NCI-H1417 (cell line): ENCODE measurements at regions not wholly inside any gene's neighbourhood (a gene's known extent, or its start where the extent isn't known, plus 50 kb on each side); places are given as distances from the start of the nearest gene placed in this dataset.
"Not testable (repeated sequence)": the region's sequence is repeated elsewhere in the genome, so short reads cannot be mapped to it uniquely, and the experiment has no call there.

ENCODE experiments used
- DNase-seq, 3 experiments: peaks; one replicate each; lab custom pipeline; 2025; lab: John Stamatoyannopoulos, UW

DNA sequence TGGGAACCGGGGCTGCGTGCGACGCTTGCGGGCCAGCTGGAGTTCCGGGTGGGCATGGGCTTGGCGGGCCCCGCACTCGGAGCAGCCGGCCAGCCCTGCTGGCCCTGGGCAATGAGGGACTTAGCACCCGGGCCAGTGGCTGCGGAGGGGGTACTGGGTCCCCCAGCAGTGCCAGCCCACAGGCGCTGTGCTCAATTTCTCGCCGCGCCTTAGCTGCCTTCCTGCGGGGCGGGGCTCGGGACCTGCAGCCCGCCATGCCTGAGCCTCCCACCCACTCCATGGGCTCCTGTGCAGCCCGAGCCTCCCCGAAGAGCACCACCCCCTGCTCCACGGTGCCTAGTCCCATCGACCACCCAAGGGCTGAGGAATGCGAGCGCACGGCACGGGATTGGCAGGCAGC is 63.8 kb downstream of the PLXNA1 start:
- DNase-seq = not testable (repeated sequence)

DNA sequence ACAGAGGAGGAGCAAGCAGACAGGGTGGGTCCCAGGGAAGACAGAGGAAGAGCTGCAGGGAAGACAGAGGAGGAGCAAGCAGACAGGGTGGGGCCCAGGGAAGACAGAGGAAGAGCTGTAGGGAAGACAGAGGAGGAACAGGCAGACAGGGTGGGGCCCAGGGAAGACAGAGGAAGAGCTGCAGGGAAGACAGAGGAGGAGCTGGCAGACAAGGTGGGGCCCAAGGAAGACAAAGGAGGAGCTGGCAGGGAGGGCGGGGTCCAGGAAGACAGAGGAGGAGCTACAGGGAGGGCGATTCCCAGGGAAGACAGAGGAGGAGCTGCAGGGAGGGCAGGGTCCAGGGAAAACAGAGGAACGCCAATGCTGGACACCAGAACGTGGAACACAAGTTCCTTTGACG is 66.5 kb downstream of the PLXNA1 start:
- no peak for DNase-seq

DNA sequence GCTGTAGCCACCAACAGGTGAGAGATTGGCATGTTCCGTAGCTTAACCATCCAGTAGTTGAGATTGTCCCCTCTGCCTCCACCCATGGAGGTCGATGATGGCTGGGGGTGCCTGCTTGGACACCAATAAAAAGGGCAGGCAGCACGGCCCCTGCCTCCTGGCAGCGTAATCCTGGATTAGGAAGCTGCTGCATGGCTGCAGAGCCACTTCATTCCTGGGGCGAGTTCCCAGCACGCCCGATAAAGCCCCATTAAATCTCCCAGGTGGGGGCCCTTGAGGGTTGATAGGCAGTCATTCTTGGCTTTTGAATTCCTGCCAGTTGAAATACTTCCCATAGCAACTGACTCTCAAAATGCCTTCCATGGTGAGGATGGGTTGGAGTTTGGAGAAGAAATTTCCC is 67.8 kb downstream of the PLXNA1 start:
- DNase-seq = no peak

GRCh38 chr3:127052121-127052561 is 69.2 kb downstream of the PLXNA1 start:
- no peak for DNase-seq

- DNase-seq = no peak
Observed at GRCh38 chr3:127053026-127053425, 70.1 kb downstream of the PLXNA1 start.

- DNase-seq = no peak
Observed at GRCh38 chr3:127053450-127053849, 70.5 kb downstream of the PLXNA1 start.

DNA sequence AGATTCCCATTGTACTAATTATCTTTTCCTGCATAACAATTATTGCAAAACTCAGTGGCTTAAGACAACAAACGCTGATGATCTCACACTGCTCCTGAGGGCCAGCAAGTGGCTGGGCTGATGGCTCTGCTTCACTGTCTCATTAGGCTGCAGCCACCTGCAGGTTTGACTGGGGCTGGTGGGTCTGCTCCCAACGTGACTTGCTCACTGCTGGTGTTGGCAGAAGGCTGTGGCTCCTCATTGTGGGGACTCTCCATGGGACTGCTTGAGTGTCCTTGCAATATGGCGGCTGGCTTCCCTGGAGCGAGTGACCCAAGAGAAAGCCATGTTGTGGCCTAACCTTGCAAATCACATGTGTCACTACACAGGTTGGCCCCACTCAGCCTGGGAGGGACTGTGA is 71.1 kb downstream of the PLXNA1 start:
- DNase-seq = no peak

- DNase-seq = no peak
Observed at GRCh38 chr3:127056281-127056680, 73.4 kb downstream of the PLXNA1 start.

GRCh38 chr3:127056976-127057375 is 74.1 kb downstream of the PLXNA1 start:
- DNase-seq = no peak

DNA sequence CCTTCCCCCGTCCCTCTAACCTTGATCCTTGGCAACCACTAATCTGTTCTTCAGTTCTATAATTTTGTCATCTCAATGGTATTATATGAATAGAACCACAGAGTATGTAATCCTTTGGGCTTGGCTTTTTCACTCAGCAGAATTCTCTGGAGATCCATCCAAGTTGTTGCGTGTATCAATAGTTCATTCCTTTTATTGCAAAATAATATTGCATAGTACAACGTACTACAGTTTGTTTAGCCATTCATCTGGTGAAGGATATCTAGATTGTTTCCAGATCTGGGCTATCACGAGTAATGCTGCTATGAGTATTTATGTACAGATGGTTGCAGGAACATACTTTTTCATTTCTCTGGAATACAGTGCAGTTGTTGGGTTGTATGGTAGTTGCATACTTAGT is 76.2 kb downstream of the PLXNA1 start:
- no peak for DNase-seq

DNA sequence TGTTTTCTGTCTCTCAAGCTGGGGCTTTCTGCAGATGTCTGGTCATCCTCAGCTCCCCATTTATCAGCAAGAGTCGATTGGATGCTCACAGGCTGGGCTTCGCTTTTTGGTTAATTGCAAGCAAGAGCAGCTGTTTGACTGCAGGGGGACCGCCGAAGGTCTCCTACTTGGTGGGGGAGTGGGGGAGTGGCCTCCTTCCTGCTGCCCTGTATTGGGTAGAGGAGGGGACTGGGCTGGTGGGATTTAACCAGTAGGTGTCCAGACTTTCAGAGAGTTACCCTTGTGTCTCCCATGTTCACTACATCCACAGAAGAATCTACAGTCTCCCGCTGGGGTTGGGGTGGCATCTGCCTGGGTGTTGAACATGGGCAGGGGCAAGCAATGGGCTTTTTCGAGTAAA is 78.7 kb downstream of the PLXNA1 start:
- no peak for DNase-seq

DNA sequence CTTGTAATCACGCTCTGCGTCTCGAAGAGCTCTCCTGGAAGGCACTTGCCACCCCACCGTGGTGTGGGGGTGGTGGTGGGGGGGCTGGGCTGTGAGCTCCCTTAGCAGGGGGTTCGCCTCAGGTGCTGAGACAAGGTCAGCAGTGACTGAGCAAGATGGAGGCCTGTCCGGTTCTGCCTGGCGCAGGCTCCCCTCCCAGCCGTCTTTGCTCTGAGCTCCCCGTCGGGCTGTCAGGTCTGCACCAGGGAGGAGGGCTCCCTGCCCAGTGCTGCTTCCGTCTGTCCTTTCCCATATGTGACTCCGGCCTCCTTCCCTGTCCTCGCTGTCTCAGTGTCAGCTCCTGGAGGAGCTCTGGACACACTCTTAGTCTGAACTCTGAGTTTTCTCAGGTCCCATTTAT is 80.0 kb downstream of the PLXNA1 start:
- DNase-seq = no peak

- no peak for DNase-seq
Observed at GRCh38 chr3:127063916-127064315, 81.0 kb downstream of the PLXNA1 start.

GRCh38 chr3:127064391-127065137 is 81.6 kb downstream of the PLXNA1 start:
- DNase-seq = no peak

GRCh38 chr3:127065138-127065427 is 82.2 kb downstream of the PLXNA1 start:
- no peak for DNase-seq

GRCh38 chr3:127065561-127066290 is 82.8 kb downstream of the PLXNA1 start:
- DNase-seq = no peak

DNA sequence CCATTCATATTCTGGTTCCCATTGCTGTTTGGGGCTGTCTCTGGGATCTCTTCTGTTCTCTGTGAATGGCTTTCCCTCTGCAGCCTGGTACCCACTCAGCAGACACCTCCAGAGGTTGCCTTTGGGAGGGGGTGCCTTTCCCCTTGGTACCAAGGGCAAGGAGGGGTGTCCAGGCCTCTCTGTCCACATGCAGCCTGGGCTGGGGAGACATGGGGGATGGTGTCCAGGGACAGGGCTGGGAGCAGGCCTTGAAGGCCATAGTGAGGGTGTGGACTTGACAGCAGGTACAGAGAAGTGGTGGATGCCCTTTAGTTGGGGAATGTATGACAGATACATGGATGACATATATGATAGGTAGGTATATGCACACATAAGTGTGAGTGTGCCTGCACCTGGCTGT is 83.7 kb downstream of the PLXNA1 start:
- DNase-seq = no peak

- DNase-seq = peak; percentile 14 to 80 (median 31)
Observed at GRCh38 chr3:127067116-127067910, 84.4 kb downstream of the PLXNA1 start.

- no peak for DNase-seq
Observed at GRCh38 chr3:127068111-127068810, 85.3 kb downstream of the PLXNA1 start.

GRCh38 chr3:127068871-127069270 is 86.0 kb downstream of the PLXNA1 start:
- no peak for DNase-seq

DNA sequence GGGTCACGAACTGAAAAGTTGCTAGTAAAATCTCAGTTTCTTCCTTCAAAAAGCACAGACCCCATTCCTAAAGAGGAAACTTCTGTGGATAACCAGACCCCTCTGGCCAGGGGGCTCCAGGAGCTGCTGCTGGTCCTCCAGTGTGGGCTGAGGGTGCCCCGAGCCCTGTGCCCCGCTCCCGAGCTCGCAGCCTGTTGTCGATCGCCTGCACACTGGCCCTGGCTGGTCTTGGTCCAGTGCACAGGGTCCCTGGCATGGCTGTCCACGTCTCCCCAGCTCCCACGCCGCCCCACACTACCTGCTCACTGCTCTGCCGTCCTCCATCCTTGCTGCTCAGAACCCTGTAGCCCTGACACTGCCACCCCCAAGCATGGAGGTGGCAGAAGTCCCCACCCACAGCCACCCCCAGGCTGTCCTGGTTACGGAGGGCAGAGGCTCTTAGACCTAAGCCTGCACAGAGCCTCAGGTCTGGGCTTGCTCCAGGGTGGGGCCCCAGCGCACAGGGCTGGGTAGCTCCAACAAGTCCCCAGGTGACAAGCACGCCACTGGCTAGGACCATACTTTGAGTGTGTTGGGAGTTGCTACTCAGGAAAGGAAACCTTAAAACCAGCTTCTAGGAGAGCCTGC is 87.0 kb downstream of the PLXNA1 start:
- no peak for DNase-seq

DNA sequence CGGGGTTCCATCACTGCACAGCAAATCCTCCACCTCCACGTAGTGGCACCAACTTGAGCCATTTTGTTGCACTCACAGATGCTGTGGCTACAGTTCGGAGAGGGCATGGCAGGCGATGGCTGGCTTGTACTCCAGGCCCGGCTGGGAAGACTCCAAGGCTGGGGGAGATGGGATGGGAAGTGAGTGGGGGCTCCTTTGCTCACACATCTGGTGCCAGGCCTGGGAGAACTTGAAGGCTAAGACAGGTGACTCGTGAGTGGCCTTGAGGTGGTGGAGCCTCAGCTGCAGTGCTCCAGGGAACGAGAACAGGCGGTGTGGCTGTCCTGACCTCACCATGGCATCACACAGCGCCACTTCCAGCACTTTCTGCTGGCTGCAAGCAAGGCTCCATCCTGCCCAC is 87.9 kb downstream of the PLXNA1 start:
- DNase-seq = no peak
